ENCODE measurements at regions not wholly inside any gene's neighbourhood (a gene's known extent, or its start where the extent isn't known, plus 50 kb on each side); places are given as distances from the start of the nearest gene placed in this dataset.
"Not testable (repeated sequence)": the region's sequence is repeated elsewhere in the genome, so short reads cannot be mapped to it uniquely, and the experiment has no call there.

DNA sequence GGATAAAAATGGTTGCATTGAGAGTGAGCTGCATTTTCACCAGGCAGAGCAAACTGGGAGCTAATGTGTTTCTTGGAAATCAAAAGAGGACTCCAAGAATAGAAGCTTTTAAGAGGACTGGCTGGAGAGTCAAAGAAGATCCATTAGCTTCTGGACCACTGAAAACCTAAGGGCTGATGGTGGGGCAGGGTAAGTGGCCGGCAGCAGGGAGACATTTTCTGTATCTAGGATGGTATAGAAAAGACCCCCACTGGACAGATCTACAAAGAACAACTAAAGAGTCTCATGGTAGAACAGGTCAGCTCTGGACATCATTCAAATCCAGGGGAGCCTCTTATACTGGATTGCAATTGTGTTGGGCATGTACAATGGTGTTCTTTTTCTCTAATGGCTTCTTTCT, 262.3 kb downstream of the PTGER3 start:
- intact Hi-C loops (cut with micrococcal nuclease): no loop called here
- Mint-ChIP-seq H3K27ac (no peak overlapping the region), H3K36me3 (no peaks in the 10 kb centered on the region), H3K4me3 (no peak overlapping the region), H3K9me3 (peaks cover 0 to 5% (median 1%) of the 10 kb centered on the region in 8 donors), H3K27me3 (peaks cover 0 to 4% of the 10 kb centered on the region in 2 donors), H3K4me1 (no peaks in the 10 kb centered on the region)
- H3K27ac ChIP-seq (ENCODE audit: low read depth, low read length): no peak overlapping the region
- CTCF ChIA-PET (ENCODE audit: partially characterized antibody): no interaction called here
- DNase-seq: no peak
- POLR2A ChIA-PET (ENCODE audit: partially characterized antibody): no interaction called here
- H3K4me3 ChIP-seq (ENCODE audit: low read length in 2 of 2): no peak overlapping the region
- H3K4me1 ChIP-seq (ENCODE audit: insufficient read depth, low read length): no peaks in the 10 kb centered on the region
- no peaks in the 10 kb centered on the region for H3K36me3 ChIP-seq (ENCODE audit: insufficient read depth, low read length)
- H3K27me3 ChIP-seq (ENCODE audit: insufficient read depth, low read length): no peaks in the 10 kb centered on the region
- H3K9me3 ChIP-seq (ENCODE audit: control insufficient read depth in 1 of 2, low read length in 2 of 2): no peaks in the 10 kb centered on the region

DNA sequence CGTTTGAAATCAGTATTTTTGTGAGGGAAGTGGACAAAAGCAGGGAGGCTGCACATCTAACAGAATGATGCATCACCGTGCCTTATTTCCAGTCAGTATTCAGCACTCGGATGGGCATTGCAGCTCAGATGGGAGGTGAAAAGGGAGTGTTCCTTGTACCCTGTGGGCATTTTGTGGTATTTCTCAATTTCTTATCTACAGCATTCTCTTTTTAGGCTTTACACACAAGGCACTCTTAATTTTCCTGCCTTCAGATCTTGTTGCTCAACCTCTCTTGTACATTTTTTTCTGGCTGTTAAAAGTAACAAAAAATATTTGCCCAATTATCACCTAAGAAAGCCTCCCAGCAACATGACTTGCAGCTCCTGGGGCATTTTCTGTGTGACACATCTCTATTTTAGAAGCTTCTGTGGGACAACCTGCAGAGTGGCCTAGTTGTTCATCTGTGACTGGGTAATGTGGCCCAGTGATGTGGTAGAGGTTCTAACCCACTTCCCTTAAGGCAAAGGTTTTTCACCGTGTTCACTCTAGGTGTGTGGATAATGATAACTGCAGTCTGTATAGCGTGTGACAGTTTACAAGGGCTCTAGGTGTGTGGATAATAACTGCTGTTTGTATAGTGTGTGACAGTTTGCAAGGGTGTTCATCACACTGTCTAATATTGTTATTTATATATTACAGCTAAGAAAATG, 257.2 kb downstream of the PTGER3 start:
- no peaks in the 10 kb centered on the region for H3K9me3 ChIP-seq (ENCODE audit: control insufficient read depth in 1 of 2, low read length in 2 of 2)
- no peaks in the 10 kb centered on the region for H3K4me1 ChIP-seq (ENCODE audit: insufficient read depth, low read length)
- Mint-ChIP-seq H3K4me1 (no peaks in the 10 kb centered on the region), H3K27me3 (peaks cover 0 to 2% of the 10 kb centered on the region in 2 donors), H3K4me3 (no peak overlapping the region), H3K36me3 (no peaks in the 10 kb centered on the region), H3K27ac (no peak overlapping the region), H3K9me3 (peaks cover 0 to 4% (median under 1%) of the 10 kb centered on the region in 8 donors)
- DNase-seq: no peak
- no peaks in the 10 kb centered on the region for H3K36me3 ChIP-seq (ENCODE audit: insufficient read depth, low read length)
- H3K27ac ChIP-seq (ENCODE audit: low read depth, low read length): no peak overlapping the region
- ChIA-PET POLR2A (ENCODE audit: partially characterized antibody) (no interaction called here), CTCF (ENCODE audit: partially characterized antibody) (no interaction called here)
- no peaks in the 10 kb centered on the region for H3K27me3 ChIP-seq (ENCODE audit: insufficient read depth, low read length)
- no peak overlapping the region for H3K4me3 ChIP-seq (ENCODE audit: low read length in 2 of 2)
- intact Hi-C loops (cut with micrococcal nuclease): no loop called here

DNA sequence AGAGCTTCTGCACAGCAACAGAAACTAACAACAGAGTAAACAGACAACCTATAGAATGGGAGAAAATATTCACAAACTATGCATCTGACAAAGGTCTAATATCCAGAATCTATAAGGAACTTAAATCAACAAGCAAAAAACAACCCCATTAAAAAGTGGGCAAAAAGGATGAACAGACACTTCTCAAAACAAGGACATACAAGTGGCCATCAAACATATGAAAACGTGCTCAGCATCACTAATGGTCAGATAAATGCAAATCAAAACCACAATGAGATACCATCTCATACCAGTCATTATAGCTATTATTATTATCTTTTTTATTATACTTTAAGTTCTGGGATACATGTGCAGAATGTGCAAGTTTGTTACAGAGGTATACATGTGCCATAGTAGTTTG, 252.6 kb downstream of the PTGER3 start:
- CTCF ChIA-PET (ENCODE audit: partially characterized antibody); H3K27ac Mint-ChIP-seq; DNase-seq: not testable (repeated sequence)

DNA sequence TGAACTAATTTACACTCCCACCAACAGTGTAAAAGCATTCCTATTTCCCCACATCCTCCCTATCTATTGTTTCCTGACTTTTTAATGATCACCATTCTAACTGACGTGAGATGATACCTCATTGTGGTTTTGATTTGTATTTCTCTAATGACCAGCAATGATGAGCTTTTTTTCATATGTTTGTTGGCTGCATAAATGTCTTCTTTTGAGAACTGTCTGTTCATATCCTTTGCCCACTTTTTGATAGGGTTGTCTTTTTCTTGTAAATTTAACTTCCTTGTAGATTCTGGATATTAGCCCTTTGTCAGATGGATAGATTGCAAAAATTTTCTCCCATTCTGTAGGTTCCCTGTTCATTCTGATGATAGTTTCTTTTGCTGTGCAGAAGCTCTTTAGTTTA, 251.3 kb downstream of the PTGER3 start:
- H3K27ac Mint-ChIP-seq; H3K36me3 Mint-ChIP-seq; CTCF ChIA-PET (ENCODE audit: partially characterized antibody); H3K4me1 Mint-ChIP-seq; H3K27me3 Mint-ChIP-seq; intact Hi-C loops (cut with micrococcal nuclease); H3K4me3 Mint-ChIP-seq; H3K27me3 ChIP-seq (ENCODE audit: insufficient read depth, low read length); DNase-seq; H3K4me3 ChIP-seq (ENCODE audit: low read length in 2 of 2); H3K27ac ChIP-seq (ENCODE audit: low read depth, low read length); POLR2A ChIA-PET (ENCODE audit: partially characterized antibody); H3K36me3 ChIP-seq (ENCODE audit: insufficient read depth, low read length); H3K4me1 ChIP-seq (ENCODE audit: insufficient read depth, low read length); H3K9me3 ChIP-seq (ENCODE audit: control insufficient read depth in 1 of 2, low read length in 2 of 2): not testable (repeated sequence)
- peaks cover 2 to 36% (median 8%) of the 10 kb centered on the region in 8 donors for H3K9me3 Mint-ChIP-seq

More for the DNA sequence above, 252.6 kb downstream of the PTGER3 start:
- H3K27me3 Mint-ChIP-seq; H3K4me3 ChIP-seq (ENCODE audit: low read length in 2 of 2); H3K27me3 ChIP-seq (ENCODE audit: insufficient read depth, low read length); H3K36me3 ChIP-seq (ENCODE audit: insufficient read depth, low read length); H3K36me3 Mint-ChIP-seq; intact Hi-C loops (cut with micrococcal nuclease); H3K27ac ChIP-seq (ENCODE audit: low read depth, low read length); H3K9me3 ChIP-seq (ENCODE audit: control insufficient read depth in 1 of 2, low read length in 2 of 2); H3K4me1 Mint-ChIP-seq; H3K4me3 Mint-ChIP-seq; H3K4me1 ChIP-seq (ENCODE audit: insufficient read depth, low read length); POLR2A ChIA-PET (ENCODE audit: partially characterized antibody): not testable (repeated sequence)
- peaks cover 0 to 36% (median 6%) of the 10 kb centered on the region in 8 donors for H3K9me3 Mint-ChIP-seq

DNA sequence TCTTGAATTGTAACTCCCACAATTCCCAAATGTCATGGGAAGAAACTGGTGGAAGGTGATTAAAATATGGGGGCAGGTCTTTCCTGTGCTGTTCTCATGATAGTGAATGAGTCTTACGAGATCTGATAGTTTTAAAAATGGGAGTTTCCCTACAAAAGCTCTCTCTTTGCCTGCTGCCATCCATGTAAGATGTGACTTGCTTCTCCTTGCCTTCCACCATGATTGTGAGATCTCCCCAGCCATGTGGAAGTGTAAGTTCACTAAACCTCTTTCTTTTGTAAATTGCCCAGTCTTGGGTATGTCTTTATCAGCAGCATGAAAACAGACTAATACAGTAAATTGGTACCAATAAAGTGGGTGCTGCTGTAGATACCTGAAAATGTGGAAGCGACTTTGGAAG, 245.0 kb downstream of the PTGER3 start:
- CTCF ChIA-PET (ENCODE audit: partially characterized antibody); DNase-seq; H3K4me1 Mint-ChIP-seq; H3K27ac Mint-ChIP-seq; H3K4me3 Mint-ChIP-seq; H3K27me3 ChIP-seq (ENCODE audit: insufficient read depth, low read length); H3K27me3 Mint-ChIP-seq; H3K36me3 ChIP-seq (ENCODE audit: insufficient read depth, low read length); intact Hi-C loops (cut with micrococcal nuclease); H3K27ac ChIP-seq (ENCODE audit: low read depth, low read length); H3K36me3 Mint-ChIP-seq; H3K9me3 ChIP-seq (ENCODE audit: control insufficient read depth in 1 of 2, low read length in 2 of 2); H3K4me1 ChIP-seq (ENCODE audit: insufficient read depth, low read length); H3K4me3 ChIP-seq (ENCODE audit: low read length in 2 of 2); POLR2A ChIA-PET (ENCODE audit: partially characterized antibody): not testable (repeated sequence)
- H3K9me3 Mint-ChIP-seq: peaks cover 4 to 25% (median 8%) of the 10 kb centered on the region in 8 donors

DNA sequence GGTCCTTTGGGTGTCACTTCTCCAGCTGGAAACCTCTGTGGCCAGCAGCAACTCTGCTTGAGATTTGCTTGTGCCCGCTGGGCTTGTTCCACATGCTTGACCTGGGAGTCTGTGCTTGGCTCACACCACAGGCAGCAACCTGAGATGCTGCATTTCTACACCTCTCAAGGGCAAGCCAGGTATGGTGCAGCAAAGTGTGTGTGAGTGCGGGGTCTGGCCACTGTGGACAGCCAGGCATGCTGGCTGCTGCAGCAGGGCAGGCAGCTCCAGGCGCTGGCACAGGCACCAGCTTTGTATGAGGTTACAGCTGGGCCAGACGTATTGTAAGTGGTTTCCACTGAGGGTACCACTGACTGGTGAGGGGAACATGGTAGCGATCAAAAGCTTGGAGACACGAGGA, 242.0 kb downstream of the PTGER3 start:
- Mint-ChIP-seq H3K4me3 (no peak overlapping the region), H3K27ac (peak overlapping the region in 1 of 7 donors; percentile 47), H3K9me3 (peaks cover 0 to 12% (median 4%) of the 10 kb centered on the region in 8 donors), H3K4me1 (no peaks in the 10 kb centered on the region), H3K27me3 (no peaks in the 10 kb centered on the region), H3K36me3 (no peaks in the 10 kb centered on the region)
- no peak overlapping the region for H3K4me3 ChIP-seq (ENCODE audit: low read length in 2 of 2)
- no peak for DNase-seq
- intact Hi-C loops (cut with micrococcal nuclease): no loop called here
- ChIA-PET CTCF (ENCODE audit: partially characterized antibody) (no interaction called here), POLR2A (ENCODE audit: partially characterized antibody) (no interaction called here)
- H3K9me3 ChIP-seq (ENCODE audit: control insufficient read depth in 1 of 2, low read length in 2 of 2): no peaks in the 10 kb centered on the region
- no peak overlapping the region for H3K27ac ChIP-seq (ENCODE audit: low read depth, low read length)
- H3K4me1 ChIP-seq (ENCODE audit: insufficient read depth, low read length): no peaks in the 10 kb centered on the region
- no peaks in the 10 kb centered on the region for H3K36me3 ChIP-seq (ENCODE audit: insufficient read depth, low read length)
- H3K27me3 ChIP-seq (ENCODE audit: insufficient read depth, low read length): no peaks in the 10 kb centered on the region

DNA sequence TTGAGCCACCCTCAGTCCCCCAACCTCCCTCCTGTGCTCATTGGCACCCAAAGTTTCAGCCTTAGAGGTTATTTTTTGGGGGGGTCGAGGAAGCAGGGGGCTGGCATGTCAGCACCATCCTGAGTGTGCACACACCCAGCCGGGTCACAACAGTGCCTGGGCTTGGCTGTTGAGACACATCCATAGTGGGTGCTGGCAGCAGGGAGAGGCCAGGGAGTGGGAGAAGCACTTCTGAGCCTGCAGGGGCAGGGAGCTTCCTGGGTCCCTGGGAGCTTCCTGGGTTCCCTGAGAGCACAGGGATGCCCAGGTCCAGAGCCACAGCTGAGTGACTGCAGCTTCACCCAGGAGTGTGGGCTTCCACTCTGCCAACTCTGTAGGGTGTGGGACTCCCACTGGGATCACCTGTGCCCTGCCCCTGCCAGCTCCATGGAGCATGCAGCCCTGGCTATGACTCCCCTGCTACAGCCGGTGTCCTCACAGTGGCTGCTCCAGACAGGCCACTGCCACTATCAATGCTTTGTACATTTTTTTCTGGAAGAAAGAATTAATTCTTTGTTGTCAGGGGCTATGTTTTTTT, 240.4 kb downstream of the PTGER3 start:
- Mint-ChIP-seq H3K36me3 (no peaks in the 10 kb centered on the region), H3K4me1 (no peaks in the 10 kb centered on the region), H3K4me3 (no peak overlapping the region), H3K27me3 (no peaks in the 10 kb centered on the region), H3K27ac (no peak overlapping the region), H3K9me3 (peaks cover 0 to 12% (median 3%) of the 10 kb centered on the region in 8 donors)
- intact Hi-C loops (cut with micrococcal nuclease): no loop called here
- no peak for DNase-seq
- Histone ChIP-seq H3K27me3 (ENCODE audit: insufficient read depth, low read length) (no peaks in the 10 kb centered on the region), H3K27ac (ENCODE audit: low read depth, low read length) (no peak overlapping the region), H3K36me3 (ENCODE audit: insufficient read depth, low read length) (no peaks in the 10 kb centered on the region), H3K4me3 (ENCODE audit: low read length in 2 of 2) (no peak overlapping the region), H3K4me1 (ENCODE audit: insufficient read depth, low read length) (no peaks in the 10 kb centered on the region), H3K9me3 (ENCODE audit: control insufficient read depth in 1 of 2, low read length in 2 of 2) (no peaks in the 10 kb centered on the region)
- ChIA-PET CTCF (ENCODE audit: partially characterized antibody) (no interaction called here), POLR2A (ENCODE audit: partially characterized antibody) (no interaction called here)

All from CD4-positive, alpha-beta memory T cell (primary cell).